ENCODE measurements at regions not wholly inside any gene's neighbourhood (a gene's known extent, or its start where the extent isn't known, plus 50 kb on each side); places are given as distances from the start of the nearest gene placed in this dataset.

DNA sequence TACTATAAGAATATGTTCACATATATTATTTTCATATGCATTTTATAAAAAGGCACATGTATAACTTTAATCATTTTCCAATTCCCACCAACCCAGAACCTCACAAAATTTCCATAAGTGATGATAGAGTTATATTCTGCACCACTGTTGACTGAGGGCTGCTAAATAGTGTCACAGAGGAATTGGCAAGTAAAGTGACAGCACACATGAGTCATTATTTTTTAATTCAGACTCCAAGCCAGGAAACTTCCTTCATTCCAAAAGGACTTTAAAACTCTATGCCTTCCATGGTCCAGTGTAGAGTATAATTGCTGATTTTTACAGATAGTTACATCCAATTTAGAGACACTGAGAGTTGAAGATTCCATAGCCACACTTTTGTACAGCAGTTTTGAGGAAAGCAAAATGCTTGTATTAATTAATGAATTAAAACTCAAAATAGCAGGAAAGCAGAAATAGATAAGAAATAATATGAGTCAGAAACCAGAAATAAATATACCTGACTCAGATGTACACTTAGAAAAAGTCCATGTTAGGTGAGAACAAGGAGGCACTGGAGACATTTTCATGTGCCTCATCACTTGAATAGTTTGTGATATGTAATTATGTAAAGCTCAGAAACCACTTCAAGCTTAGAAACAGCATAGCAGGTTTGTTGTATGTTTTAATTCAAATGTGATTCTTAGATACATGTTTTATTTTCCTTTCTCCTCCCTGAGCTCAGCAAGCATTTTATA lies 425.2 kb upstream of the OPRM1 start:
- no peaks in the 10 kb centered on the region for H3K4me1 ChIP-seq (replicated peaks)
- no peaks in the 10 kb centered on the region for H3K27me3 ChIP-seq (replicated peaks; ENCODE audit: insufficient read depth)
- no peaks in the 10 kb centered on the region for H3K36me3 ChIP-seq
- no peak overlapping the region for H3K4me3 ChIP-seq
- no peak overlapping the region for H3K27ac ChIP-seq
- TF ChIP-seq POLR2A (IDR thresholded peaks at IDR 0.05), result no peak
- TF ChIP-seq POLR2AphosphoS5 (IDR thresholded peaks at IDR 0.05), result no peak
- TF ChIP-seq, protein P1, sequence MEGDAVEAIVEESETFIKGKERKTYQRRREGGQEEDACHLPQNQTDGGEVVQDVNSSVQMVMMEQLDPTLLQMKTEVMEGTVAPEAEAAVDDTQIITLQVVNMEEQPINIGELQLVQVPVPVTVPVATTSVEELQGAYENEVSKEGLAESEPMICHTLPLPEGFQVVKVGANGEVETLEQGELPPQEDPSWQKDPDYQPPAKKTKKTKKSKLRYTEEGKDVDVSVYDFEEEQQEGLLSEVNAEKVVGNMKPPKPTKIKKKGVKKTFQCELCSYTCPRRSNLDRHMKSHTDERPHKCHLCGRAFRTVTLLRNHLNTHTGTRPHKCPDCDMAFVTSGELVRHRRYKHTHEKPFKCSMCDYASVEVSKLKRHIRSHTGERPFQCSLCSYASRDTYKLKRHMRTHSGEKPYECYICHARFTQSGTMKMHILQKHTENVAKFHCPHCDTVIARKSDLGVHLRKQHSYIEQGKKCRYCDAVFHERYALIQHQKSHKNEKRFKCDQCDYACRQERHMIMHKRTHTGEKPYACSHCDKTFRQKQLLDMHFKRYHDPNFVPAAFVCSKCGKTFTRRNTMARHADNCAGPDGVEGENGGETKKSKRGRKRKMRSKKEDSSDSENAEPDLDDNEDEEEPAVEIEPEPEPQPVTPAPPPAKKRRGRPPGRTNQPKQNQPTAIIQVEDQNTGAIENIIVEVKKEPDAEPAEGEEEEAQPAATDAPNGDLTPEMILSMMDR (IDR thresholded peaks at IDR 0.05), result no peak
- H3K9me3 ChIP-seq, result no peaks in the 10 kb centered on the region
- no peak for DNase-seq (ENCODE audit: low spot score)
- intact Hi-C loops (cut with DNase I), result no loop called here

DNA sequence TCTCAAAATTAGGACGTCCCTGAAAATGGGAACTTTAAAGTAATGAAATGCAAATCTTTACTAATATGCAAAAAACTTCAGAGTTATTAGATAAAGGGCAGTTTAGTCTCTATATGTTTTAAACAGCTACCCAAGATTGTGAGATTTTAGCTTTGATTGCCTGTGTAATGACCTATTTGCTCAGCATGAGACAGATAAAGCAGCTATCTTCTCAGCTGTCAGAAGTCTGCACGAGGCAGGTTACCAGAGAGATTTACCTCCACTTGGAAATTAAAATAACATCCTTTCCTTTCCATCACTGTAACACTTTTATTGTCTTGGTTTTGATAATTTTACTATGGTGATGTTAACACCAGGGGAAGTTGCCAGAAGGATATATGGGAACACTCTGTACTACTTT lies 436.6 kb upstream of the OPRM1 start:
- WGBS, result 18% methylated on average over 2 of the region's 2 CpGs
- intact Hi-C loops (cut with DNase I), result no loop called here
- H3K27me3 ChIP-seq (replicated peaks; ENCODE audit: insufficient read depth), result no peaks in the 10 kb centered on the region
- no peak overlapping the region for H3K4me3 ChIP-seq
- H3K27ac ChIP-seq, result no peak overlapping the region
- H3K4me1 ChIP-seq (replicated peaks), result no peaks in the 10 kb centered on the region
- DNase-seq (ENCODE audit: low spot score), result no peak
- H3K36me3 ChIP-seq, result no peaks in the 10 kb centered on the region
- no peaks in the 10 kb centered on the region for H3K9me3 ChIP-seq
- TF ChIP-seq POLR2A (IDR thresholded peaks at IDR 0.05) (no peak), POLR2AphosphoS5 (IDR thresholded peaks at IDR 0.05) (no peak)
- TF ChIP-seq, protein P1 (IDR thresholded peaks at IDR 0.05), result no peak

DNA sequence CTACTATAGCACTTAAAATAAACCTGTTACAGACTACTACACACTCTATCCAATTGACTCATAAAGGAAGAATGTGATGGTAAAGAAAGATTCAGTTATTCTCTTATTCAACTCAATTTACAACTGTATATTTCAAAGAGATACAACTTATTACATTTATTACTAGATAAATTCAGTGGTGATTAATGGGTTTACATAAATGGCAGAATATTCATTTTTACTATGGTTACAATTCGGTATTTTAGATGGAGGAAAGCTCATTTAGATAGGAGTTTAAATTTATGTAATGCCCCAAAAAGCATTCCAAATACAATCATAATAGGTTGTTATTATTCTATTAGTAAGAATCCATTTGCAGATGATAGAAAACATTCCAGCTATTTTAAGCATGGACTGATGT lies 439.1 kb upstream of the OPRM1 start:
- WGBS, result 41% methylated on average over 1 of the region's 1 CpG
- TF ChIP-seq, protein P1 (IDR thresholded peaks at IDR 0.05), result no peak
- no peak for TF ChIP-seq POLR2A (IDR thresholded peaks at IDR 0.05)
- TF ChIP-seq POLR2AphosphoS5 (IDR thresholded peaks at IDR 0.05), result no peak
- intact Hi-C loops (cut with DNase I), result no loop called here

DNA sequence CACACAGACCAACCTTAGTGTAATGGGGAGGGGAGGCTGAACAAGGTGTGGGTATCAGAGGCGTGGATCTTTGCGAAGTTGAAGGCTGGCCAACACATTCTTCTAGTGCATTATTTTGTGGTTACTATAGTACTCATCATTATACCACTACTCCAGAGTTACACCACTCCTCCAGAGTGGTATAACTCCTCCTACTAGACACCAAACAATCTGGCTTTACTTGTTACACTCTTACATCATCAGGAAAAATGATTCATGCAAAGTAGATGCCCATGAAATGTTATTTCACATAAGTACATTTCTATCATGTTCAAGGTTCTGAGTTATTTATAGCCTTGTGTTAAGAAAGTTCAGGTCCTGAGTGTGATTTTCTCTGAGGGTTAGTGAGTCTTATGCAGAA lies 443.1 kb upstream of the OPRM1 start:
- Histone ChIP-seq H3K9me3 (no peaks in the 10 kb centered on the region), H3K4me1 (replicated peaks) (no peaks in the 10 kb centered on the region), H3K4me3 (no peak overlapping the region), H3K27ac (no peak overlapping the region), H3K36me3 (no peaks in the 10 kb centered on the region), H3K27me3 (replicated peaks; ENCODE audit: insufficient read depth) (no peaks in the 10 kb centered on the region)
- intact Hi-C loops (cut with DNase I), result no loop called here
- WGBS, result 80% methylated on average over 2 of the region's 2 CpGs
- no peak for DNase-seq (ENCODE audit: low spot score)
- TF ChIP-seq, protein P1 (IDR thresholded peaks at IDR 0.05), result no peak
- TF ChIP-seq POLR2AphosphoS5 (IDR thresholded peaks at IDR 0.05) (no peak), POLR2A (IDR thresholded peaks at IDR 0.05) (no peak)

More for the DNA sequence above, 439.1 kb upstream of the OPRM1 start:
- Histone ChIP-seq H3K27me3 (replicated peaks; ENCODE audit: insufficient read depth) (no peaks in the 10 kb centered on the region), H3K36me3 (no peaks in the 10 kb centered on the region), H3K4me3 (no peak overlapping the region), H3K9me3 (no peaks in the 10 kb centered on the region), H3K27ac (no peak overlapping the region), H3K4me1 (replicated peaks) (no peaks in the 10 kb centered on the region)
- DNase-seq (ENCODE audit: low spot score), result no peak

DNA sequence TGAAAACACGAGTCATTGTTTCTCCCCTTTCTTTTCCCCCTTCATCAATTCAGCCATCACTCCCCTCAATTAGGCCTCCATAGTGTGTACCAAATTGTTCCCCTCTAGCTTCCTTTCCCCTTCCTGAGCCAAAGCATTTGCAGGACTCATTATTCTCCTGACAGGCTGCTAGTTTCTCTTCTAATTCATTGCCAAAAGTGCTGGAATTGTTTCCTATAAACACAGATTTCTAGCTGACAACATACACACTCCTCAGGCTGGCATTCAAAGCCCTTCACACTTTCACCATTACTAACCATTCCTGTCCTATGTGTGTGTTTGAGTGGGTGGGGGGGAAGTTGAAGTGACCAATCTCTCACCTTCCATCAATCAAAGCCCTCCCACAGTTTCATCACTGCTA lies 444.2 kb upstream of the OPRM1 start:
- no peaks in the 10 kb centered on the region for H3K9me3 ChIP-seq
- WGBS, result 46% methylated on average over 1 of the region's 1 CpG
- TF ChIP-seq POLR2A (IDR thresholded peaks at IDR 0.05) (no peak), POLR2AphosphoS5 (IDR thresholded peaks at IDR 0.05) (no peak)
- TF ChIP-seq, protein P1 (IDR thresholded peaks at IDR 0.05), result no peak
- H3K4me3 ChIP-seq, result no peak overlapping the region
- DNase-seq (ENCODE audit: low spot score), result no peak
- H3K27ac ChIP-seq, result no peak overlapping the region
- intact Hi-C loops (cut with DNase I), result no loop called here
- no peaks in the 10 kb centered on the region for H3K36me3 ChIP-seq
- no peaks in the 10 kb centered on the region for H3K4me1 ChIP-seq (replicated peaks)
- H3K27me3 ChIP-seq (replicated peaks; ENCODE audit: insufficient read depth), result no peaks in the 10 kb centered on the region

Data from prostate gland (tissue), 2 donors.